ENCODE measurements at regions not wholly inside any gene's neighbourhood (a gene's known extent, or its start where the extent isn't known, plus 50 kb on each side); places are given as distances from the start of the nearest gene placed in this dataset.

DNA sequence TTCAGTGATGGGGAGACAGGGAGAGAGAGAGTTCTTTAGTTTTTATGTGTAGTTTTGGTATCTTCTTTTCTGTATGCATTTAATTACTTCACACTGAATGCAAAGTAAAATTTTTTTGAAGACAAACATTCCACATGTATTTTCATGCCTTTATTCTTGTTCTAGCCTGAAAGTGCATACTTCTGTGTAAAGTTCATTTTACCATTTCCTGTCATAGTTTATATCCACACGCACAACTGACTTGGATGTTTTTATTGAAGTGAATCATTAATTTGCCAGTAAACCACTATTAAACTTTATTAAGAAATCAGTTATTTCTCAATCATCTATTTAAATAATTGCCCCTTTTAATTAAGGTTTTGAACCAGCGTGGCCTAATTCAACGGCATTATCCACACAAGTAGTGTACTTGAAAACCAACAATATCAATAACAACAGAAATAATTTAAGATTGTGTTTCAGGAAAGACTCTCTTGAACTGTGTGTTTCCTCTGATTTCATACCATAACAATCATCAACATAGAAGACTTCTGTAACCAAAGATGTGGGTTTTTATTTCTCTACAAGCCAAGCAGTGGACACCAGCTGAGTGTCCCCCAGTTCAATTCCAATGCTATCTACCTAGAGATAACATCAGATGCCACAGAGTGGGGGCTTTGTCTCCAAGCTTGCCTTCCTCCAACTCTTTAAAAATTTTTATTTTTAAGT, 512.7 kb upstream of the JAG1 start:
- TF ChIP-seq, protein P1, sequence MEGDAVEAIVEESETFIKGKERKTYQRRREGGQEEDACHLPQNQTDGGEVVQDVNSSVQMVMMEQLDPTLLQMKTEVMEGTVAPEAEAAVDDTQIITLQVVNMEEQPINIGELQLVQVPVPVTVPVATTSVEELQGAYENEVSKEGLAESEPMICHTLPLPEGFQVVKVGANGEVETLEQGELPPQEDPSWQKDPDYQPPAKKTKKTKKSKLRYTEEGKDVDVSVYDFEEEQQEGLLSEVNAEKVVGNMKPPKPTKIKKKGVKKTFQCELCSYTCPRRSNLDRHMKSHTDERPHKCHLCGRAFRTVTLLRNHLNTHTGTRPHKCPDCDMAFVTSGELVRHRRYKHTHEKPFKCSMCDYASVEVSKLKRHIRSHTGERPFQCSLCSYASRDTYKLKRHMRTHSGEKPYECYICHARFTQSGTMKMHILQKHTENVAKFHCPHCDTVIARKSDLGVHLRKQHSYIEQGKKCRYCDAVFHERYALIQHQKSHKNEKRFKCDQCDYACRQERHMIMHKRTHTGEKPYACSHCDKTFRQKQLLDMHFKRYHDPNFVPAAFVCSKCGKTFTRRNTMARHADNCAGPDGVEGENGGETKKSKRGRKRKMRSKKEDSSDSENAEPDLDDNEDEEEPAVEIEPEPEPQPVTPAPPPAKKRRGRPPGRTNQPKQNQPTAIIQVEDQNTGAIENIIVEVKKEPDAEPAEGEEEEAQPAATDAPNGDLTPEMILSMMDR (IDR thresholded peaks at IDR 0.05) = no peak
- TF ChIP-seq POLR2AphosphoS5 (IDR thresholded peaks at IDR 0.05) = no peak
